A549 (cell line): ENCODE measurements at regions not wholly inside any gene's neighbourhood (a gene's known extent, or its start where the extent isn't known, plus 50 kb on each side); places are given as distances from the start of the nearest gene placed in this dataset.
"Not testable (repeated sequence)": the region's sequence is repeated elsewhere in the genome, so short reads cannot be mapped to it uniquely, and the experiment has no call there.

Source experiments
- ATAC-seq, 2 experiments: fragments of 200-7000 bp in 1 of 2; fragments of >200 bp in 1 of 2; cut with Nextera tagmentation in 1 of 2; cut with Tn5 transposase in 1 of 2; 3 replicates each; pipeline versions ENCODE4 v1.8.0 to v1.9.1; 2018 to 2020; ENCODE audit warnings: mild to moderate bottlenecking in 1 of 2, moderate library complexity in 1 of 2
- CTCF ChIA-PET: fragments of 300-600 bp; sonication (Branson Sonifier 250); formaldehyde crosslinking; extraction: SDS; loops from one replicate; lab custom pipeline; 2021; ENCODE audit warnings: antibody characterized with exemption, inconsistent platforms; lab: Yijun Ruan, JAX
- POLR2A ChIA-PET: fragments of 350-600 bp; formaldehyde crosslinking; extraction: SDS; loops from one replicate; lab custom pipeline; 2021; ENCODE audit warnings: antibody characterized with exemption, inconsistent platforms; lab: Yijun Ruan, JAX
- DNase-seq, 2 experiments: peaks; one replicate each; pipeline versions ENCODE4 v3.0.0 to v3.0.0-alpha.2; 2011 to 2016; ENCODE audit warnings: low read depth in 1 of 2, low spot score in 1 of 2
- FAIRE-seq: peaks from 2 replicates; lab custom pipeline; 2011; peaks lifted over from hg19 to GRCh38; lab: Jason Lieb, UNC
- H3K27ac ChIP-seq, 2 experiments: fragments of >200 bp; sonication (Bioruptor Twin); formaldehyde crosslinking; 3 replicates each; pipeline ENCODE4 v1.5.1; 2016 to 2017
- H3K4me1 ChIP-seq: fragments of >200 bp; sonication (Bioruptor Twin); formaldehyde crosslinking; 3 replicates; pipeline ENCODE4 v1.6.1; 2016
- H3K4me2 ChIP-seq: fragments of >200 bp; sonication (Bioruptor Twin); formaldehyde crosslinking; 3 replicates; pipeline ENCODE4 v1.6.1; 2016
- H3K4me3 ChIP-seq: fragments of >200 bp; sonication (Bioruptor Twin); formaldehyde crosslinking; 3 replicates; pipeline ENCODE4 v1.5.1; 2016
- H3K9me3 ChIP-seq: fragments of >200 bp; sonication (Bioruptor Twin); formaldehyde crosslinking; 3 replicates; pipeline ENCODE4 v1.6.1; 2016
- CBX2 ChIP-seq: fragments of 200-600 bp; sonication (generic); IDR thresholded peaks from 2 replicates; pipeline ENCODE4 v1.6.1; 2016; ENCODE audit warnings: low read depth, mild to moderate bottlenecking, borderline replicate concordance
- CEBPB ChIP-seq, 2 experiments: fragments of >200 bp in 1 of 2; sonication (Bioruptor Twin) in 1 of 2; formaldehyde crosslinking in 1 of 2; IDR thresholded peaks; 2 replicates each; pipeline ENCODE4 v1.6.1; 2012 to 2016
- CHD2 ChIP-seq: fragments of 150-350 bp; IDR thresholded peaks from 2 replicates; pipeline ENCODE4 v1.6.1; 2014; ENCODE audit warnings: low read length; ENCODE audit not compliant: partially characterized antibody
- CHD4 ChIP-seq: fragments of 200-600 bp; sonication (generic); IDR thresholded peaks from 2 replicates; pipeline ENCODE4 v1.6.1; 2016; ENCODE audit warnings: antibody characterized with exemption, mild to moderate bottlenecking, borderline replicate concordance
- EHMT2 ChIP-seq: fragments of 200-600 bp; sonication (generic); IDR thresholded peaks from 2 replicates; pipeline ENCODE4 v1.6.1; 2016; ENCODE audit warnings: antibody characterized with exemption, low read depth, mild to moderate bottlenecking, moderate library complexity
- HOXA7 ChIP-seq: fragments of 250-450 bp; sonication (Bioruptor Pico); IDR thresholded peaks from 2 replicates; pipeline ENCODE4 v1.5.0; 2020; ENCODE audit warnings: mild to moderate bottlenecking, moderate library complexity
- HOXB13 ChIP-seq: fragments of 250-450 bp; sonication (Bioruptor Pico); IDR thresholded peaks from 2 replicates; pipeline ENCODE4 v1.5.0; 2020; ENCODE audit warnings: low read depth, mild to moderate bottlenecking, moderate library complexity
- JUNB ChIP-seq: fragments of >200 bp; sonication (Bioruptor Twin); formaldehyde crosslinking; IDR thresholded peaks from 2 replicates; pipeline ENCODE4 v1.6.1; 2016
- MAFK ChIP-seq: fragments of 450-650 bp; IDR thresholded peaks from 2 replicates; pipeline ENCODE4 v1.6.1; 2014; ENCODE audit not compliant: partially characterized antibody
- SMC3 ChIP-seq: fragments of >200 bp; sonication (Bioruptor Twin); formaldehyde crosslinking; IDR thresholded peaks from 3 replicates; pipeline ENCODE4 v1.6.1; 2018; ENCODE audit warnings: inconsistent platforms
- SREBF2 ChIP-seq: fragments of 450-650 bp; IDR thresholded peaks from 2 replicates; pipeline ENCODE4 v1.6.1; 2014; ENCODE audit warnings: mild to moderate bottlenecking, moderate library complexity
- TFCP2L1 ChIP-seq: fragments of 250-450 bp; sonication (Bioruptor Pico); IDR thresholded peaks from 2 replicates; pipeline ENCODE4 v1.5.0; 2021; ENCODE audit warnings: mild to moderate bottlenecking
- WGBS: methylation state at CpG from one replicate; pipeline ENCODE4 v1.1.6; 2017; ENCODE audit errors: missing lambda C conversion rate; 5-methylcytosine and 5-hydroxymethylcytosine counted together

DNA sequence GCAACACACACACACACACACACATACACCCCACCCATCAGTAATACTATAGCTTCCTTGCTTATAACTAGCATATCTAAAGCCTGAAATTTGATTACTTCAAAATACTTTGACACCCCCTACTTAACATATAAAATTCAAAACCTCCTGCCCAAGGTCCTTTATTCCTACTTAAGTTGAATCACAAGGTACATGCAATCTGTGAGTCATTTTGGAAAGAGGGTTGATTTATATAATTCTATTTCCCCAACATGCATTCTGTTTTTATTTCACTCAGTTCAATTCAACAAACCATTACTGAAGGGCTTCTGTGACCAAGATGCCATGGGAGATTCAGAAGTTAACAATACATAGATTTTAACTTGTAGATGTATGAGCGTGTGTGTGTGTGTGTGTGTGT is 420.7 kb downstream of the METTL4 start:
- FAIRE-seq (no peak), DNase-seq (no peak), ATAC-seq (no peak)
- H3K4me3 ChIP-seq: no peak overlapping the region
- ChIA-PET POLR2A (no interaction called here), CTCF (no interaction called here)
- TF ChIP-seq SMC3 (no peak), EHMT2 (no peak), JUNB (no peak)
- 27% methylated on average over 1 of the region's 1 CpG for WGBS
- H3K9me3 ChIP-seq: no peaks in the 10 kb centered on the region
- no peak overlapping the region for H3K4me2 ChIP-seq
- H3K4me1 ChIP-seq: no peaks in the 10 kb centered on the region
- no peak overlapping the region for H3K27ac ChIP-seq

DNA sequence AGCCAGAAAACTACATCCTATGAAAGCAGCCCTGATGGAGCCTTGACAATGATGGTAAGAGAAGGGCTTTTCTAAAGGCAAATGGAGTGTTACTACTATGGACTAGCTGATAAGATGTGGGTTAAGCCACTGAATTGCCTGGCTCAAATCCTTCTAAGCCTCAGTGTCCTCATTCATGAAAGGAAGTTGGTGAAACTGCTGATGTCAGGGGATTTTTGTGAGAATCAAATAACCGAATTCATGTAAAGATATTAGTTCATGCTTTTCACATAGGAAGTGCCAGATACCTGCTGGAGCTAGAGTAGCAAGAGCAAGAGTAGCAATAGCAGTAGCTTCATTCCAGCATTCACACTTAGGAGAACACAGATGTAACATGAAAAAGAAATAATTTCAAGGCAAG is 417.0 kb downstream of the METTL4 start:
- Histone ChIP-seq H3K4me3 (no peak overlapping the region), H3K4me1 (no peaks in the 10 kb centered on the region), H3K9me3 (no peaks in the 10 kb centered on the region), H3K27ac (no peak overlapping the region), H3K4me2 (no peak overlapping the region)
- FAIRE-seq: no peak
- ChIA-PET CTCF (interaction anchor here (1.0 kb wide), 1 partner anchor 70 kb away, joined by 3 read pairs; no protein-coding TSS in a partner anchor), POLR2A (no interaction called here)
- DNase-seq: no peak
- ATAC-seq: no peak
- 0% methylated on average over 1 of the region's 1 CpG for WGBS
- peak; percentile 73 for TF ChIP-seq MAFK
- TF ChIP-seq CBX2: no peak
- no peak for TF ChIP-seq HOXB13 (CRISPR knock-in tag)
- TF ChIP-seq SMC3: no peak

DNA sequence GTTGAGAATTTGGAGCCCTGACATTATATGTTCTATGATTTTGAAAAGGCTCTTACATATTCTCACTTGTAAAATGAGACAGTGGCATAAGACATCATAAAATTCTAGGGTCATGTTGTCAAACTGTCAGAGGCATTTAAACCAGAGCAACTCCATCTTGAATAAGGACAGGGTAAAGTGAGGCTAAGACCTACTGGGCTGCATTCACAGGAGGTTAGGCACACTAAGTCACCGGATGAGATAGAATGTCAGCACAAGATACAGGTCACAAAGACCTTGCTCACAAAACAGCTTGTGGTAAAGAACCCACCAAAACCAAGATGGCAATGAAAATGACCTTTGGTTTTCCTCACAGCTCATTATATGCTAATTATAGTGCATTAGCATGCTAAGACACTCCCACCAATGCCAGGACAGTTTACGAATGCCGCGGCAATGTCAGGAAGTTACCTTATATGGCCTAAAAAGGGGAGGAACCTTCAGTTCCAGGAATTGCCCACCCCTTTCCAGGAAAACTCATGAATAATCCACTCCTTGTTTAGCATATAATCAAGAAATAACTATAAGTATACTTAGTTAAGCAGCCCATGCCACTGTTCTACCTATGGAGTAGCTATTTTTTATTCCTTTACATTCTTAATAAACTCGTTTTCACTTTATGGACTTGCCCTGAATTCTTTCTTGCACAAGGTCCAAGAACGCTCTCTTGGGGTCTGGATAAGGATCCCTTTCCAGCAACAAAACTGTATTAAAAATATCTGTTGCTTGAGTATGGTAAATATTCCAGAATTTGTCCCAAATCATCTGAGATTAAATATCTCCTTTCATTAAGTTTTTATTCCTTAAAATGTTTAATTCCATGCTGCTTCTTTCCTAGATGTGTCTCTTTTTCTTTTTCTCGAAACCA is 406.4 kb downstream of the METTL4 start:
- ATAC-seq (no peak), FAIRE-seq (no peak), DNase-seq (no peak)
- H3K4me1 ChIP-seq: no peaks in the 10 kb centered on the region
- H3K4me2 ChIP-seq: no peak overlapping the region
- H3K9me3 ChIP-seq: no peaks in the 10 kb centered on the region
- H3K27ac ChIP-seq: no peak overlapping the region
- 46% methylated on average over 7 of the region's 7 CpGs for WGBS
- TF ChIP-seq HOXA7 (CRISPR knock-in tag) (no peak), CHD2 (no peak), CHD4 (no peak), TFCP2L1 (CRISPR knock-in tag) (no peak)
- POLR2A ChIA-PET: no interaction called here
- no peak overlapping the region for H3K4me3 ChIP-seq
- CTCF ChIA-PET: no interaction called here

DNA sequence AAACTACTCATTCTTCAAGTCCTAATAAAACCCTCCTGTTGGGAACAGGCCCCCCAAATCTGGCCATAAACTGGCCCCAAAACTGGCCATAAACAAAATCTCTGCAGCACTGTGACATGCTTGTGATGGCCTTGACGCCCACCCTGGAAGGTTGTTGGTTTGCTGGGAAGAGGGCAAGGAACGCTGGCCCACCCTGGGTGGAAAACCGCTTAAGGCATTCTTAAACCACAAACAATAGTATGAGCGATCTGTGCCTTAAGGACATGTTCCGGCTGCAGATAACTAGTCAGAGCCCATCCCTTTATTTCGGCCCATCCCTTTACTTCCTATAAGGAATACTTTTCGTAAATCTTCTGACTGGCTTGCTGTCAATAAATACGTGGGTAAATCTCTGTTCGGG is 404.4 kb downstream of the METTL4 start:
- CTCF ChIA-PET, ATAC-seq, H3K4me2 ChIP-seq, H3K27ac ChIP-seq, POLR2A ChIA-PET, FAIRE-seq, H3K4me3 ChIP-seq, H3K9me3 ChIP-seq, H3K4me1 ChIP-seq, DNase-seq: not testable (repeated sequence)
- WGBS: 50% methylated on average over 9 of the region's 9 CpGs

DNA sequence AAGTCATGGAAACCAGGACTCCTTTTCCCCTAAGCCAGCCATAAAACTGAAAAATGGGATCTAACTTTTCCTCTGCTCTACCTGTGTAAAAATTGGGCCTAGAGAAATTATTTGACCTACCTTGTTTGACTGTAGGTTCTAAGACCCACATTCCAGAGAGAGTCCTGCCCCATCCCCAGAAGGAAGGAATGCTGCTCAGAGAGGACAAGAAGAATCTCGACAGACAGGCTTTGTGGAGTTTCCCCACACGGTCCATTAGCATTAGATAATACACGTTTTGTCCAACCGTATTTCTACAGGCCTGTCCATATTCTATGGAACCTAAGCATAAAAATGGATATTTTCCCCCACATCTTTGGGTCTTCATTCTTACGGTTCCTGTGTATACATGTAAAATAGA is 403.3 kb downstream of the METTL4 start:
- H3K4me3 ChIP-seq: no peak overlapping the region

DNA sequence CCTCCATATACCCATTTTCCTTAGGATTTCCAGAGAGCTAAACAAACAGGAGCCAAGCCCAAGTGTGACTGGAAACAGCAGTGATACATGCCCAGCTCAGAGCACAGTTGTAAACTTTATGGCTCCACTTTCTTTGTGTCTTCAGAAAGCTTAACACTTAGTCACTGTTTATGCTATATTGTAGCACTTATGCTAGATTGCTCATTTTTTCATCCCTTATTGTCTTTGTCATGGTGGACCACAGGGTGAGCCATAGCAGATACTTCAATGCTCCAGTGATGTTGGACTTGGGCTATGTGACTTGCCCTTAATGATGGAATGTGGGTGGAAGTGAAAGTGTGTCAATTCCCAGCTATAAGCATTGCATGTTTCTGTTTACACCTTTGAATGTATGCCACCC is 401.6 kb downstream of the METTL4 start:
- no peak for TF ChIP-seq CEBPB (IDR thresholded peaks at IDR 0.05)
- H3K4me3 ChIP-seq: no peak overlapping the region
- ATAC-seq (no peak), DNase-seq (no peak), FAIRE-seq (no peak)
- ChIA-PET CTCF (no interaction called here), POLR2A (no interaction called here)
- no peak overlapping the region for H3K27ac ChIP-seq
- no peak overlapping the region for H3K4me2 ChIP-seq
- no peaks in the 10 kb centered on the region for H3K4me1 ChIP-seq
- H3K9me3 ChIP-seq: no peaks in the 10 kb centered on the region

More for the DNA sequence above, 403.3 kb downstream of the METTL4 start:
- ATAC-seq (no peak), FAIRE-seq (no peak), DNase-seq (no peak)
- H3K4me2 ChIP-seq: no peak overlapping the region
- POLR2A ChIA-PET: no interaction called here
- CTCF ChIA-PET: no interaction called here
- TF ChIP-seq SREBF2 (no peak), CEBPB (IDR thresholded peaks at IDR 0.05) (no peak)
- H3K9me3 ChIP-seq: no peaks in the 10 kb centered on the region
- H3K27ac ChIP-seq: no peak overlapping the region
- no peaks in the 10 kb centered on the region for H3K4me1 ChIP-seq
- 35% methylated on average over 5 of the region's 5 CpGs for WGBS
